Progenitor cell of endocrine pancreas (in vitro differentiated cells): ENCODE measurements at regions not wholly inside any gene's neighbourhood (a gene's known extent, or its start where the extent isn't known, plus 50 kb on each side); places are given as distances from the start of the nearest gene placed in this dataset.
A peak's percentile ranks its signal among the peaks of the same experiment; 100 is the strongest.

Experiments used
- DNase-seq: peaks from one replicate; pipeline ENCODE4 v3.0.0; 2021; ENCODE audit warnings: low spot score; ENCODE audit not compliant: unreplicated experiment
- H3K27ac Mint-ChIP-seq: 2 replicates; pipeline ENCODE4 v1.8.0; 2021; ENCODE audit warnings: mild to moderate bottlenecking, moderate library complexity, mixed read lengths
- H3K27me3 Mint-ChIP-seq: 2 replicates; pipeline ENCODE4 v1.8.0; 2021; ENCODE audit warnings: mixed read lengths
- H3K36me3 Mint-ChIP-seq: 2 replicates; pipeline ENCODE4 v1.8.0; 2022; ENCODE audit warnings: mixed read lengths; ENCODE audit not compliant: insufficient read depth
- H3K4me1 Mint-ChIP-seq: 2 replicates; pipeline ENCODE4 v1.8.0; 2021; ENCODE audit warnings: low read depth, mixed read lengths
- H3K4me3 Mint-ChIP-seq: 2 replicates; pipeline ENCODE4 v1.8.0; 2021; ENCODE audit warnings: low read depth, mild to moderate bottlenecking, moderate library complexity, mixed read lengths
- H3K9me3 Mint-ChIP-seq: 2 replicates; pipeline ENCODE4 v1.8.0; 2021; ENCODE audit warnings: low read depth, mixed read lengths
- CTCF ChIP-seq: fragments of 200-600 bp; sonication (generic); IDR thresholded peaks from one replicate; pipeline ENCODE4 v1.5.0; 2021; ENCODE audit warnings: antibody characterized with exemption, mild to moderate bottlenecking; ENCODE audit not compliant: unreplicated experiment

- peaks cover 2% of the 10 kb centered on the region for H3K27me3 Mint-ChIP-seq
- H3K36me3 Mint-ChIP-seq, result no peaks in the 10 kb centered on the region
- DNase-seq, result no peak
- H3K9me3 Mint-ChIP-seq, result no peaks in the 10 kb centered on the region
- H3K4me3 Mint-ChIP-seq, result no peak overlapping the region
- no peak for TF ChIP-seq CTCF
- no peak overlapping the region for H3K27ac Mint-ChIP-seq
- no peaks in the 10 kb centered on the region for H3K4me1 Mint-ChIP-seq
Measured at GRCh38 chr17:33667671-33668070, 374.6 kb upstream of the ASIC2 start.

- Mint-ChIP-seq H3K27me3 (peaks cover 6% of the 10 kb centered on the region), H3K9me3 (no peaks in the 10 kb centered on the region), H3K27ac (no peak overlapping the region), H3K36me3 (no peaks in the 10 kb centered on the region), H3K4me3 (no peak overlapping the region), H3K4me1 (no peaks in the 10 kb centered on the region)
- no peak for DNase-seq
- no peak for TF ChIP-seq CTCF
Measured at GRCh38 chr17:33668516-33668915, 375.4 kb upstream of the ASIC2 start.

- Mint-ChIP-seq H3K27ac (no peak overlapping the region), H3K9me3 (no peaks in the 10 kb centered on the region), H3K4me3 (no peak overlapping the region), H3K27me3 (peaks cover 6% of the 10 kb centered on the region), H3K36me3 (no peaks in the 10 kb centered on the region), H3K4me1 (no peaks in the 10 kb centered on the region)
- no peak for TF ChIP-seq CTCF
- no peak for DNase-seq
Measured at GRCh38 chr17:33671491-33671890, 378.4 kb upstream of the ASIC2 start.

- H3K27me3 Mint-ChIP-seq, result peaks cover 10% of the 10 kb centered on the region
- H3K4me1 Mint-ChIP-seq, result no peaks in the 10 kb centered on the region
- no peaks in the 10 kb centered on the region for H3K9me3 Mint-ChIP-seq
- no peak overlapping the region for H3K27ac Mint-ChIP-seq
- H3K4me3 Mint-ChIP-seq, result no peak overlapping the region
- TF ChIP-seq CTCF, result peak; percentile 70
- no peaks in the 10 kb centered on the region for H3K36me3 Mint-ChIP-seq
- DNase-seq, result peak; percentile 45
Measured at GRCh38 chr17:33674685-33675084, 381.6 kb upstream of the ASIC2 start.

GRCh38 chr17:33676444-33676843 is 383.3 kb upstream of the ASIC2 start:
- no peak for TF ChIP-seq CTCF
- H3K4me1 Mint-ChIP-seq, result no peaks in the 10 kb centered on the region
- H3K27me3 Mint-ChIP-seq, result peaks cover 10% of the 10 kb centered on the region
- DNase-seq, result no peak
- no peaks in the 10 kb centered on the region for H3K9me3 Mint-ChIP-seq
- H3K27ac Mint-ChIP-seq, result no peak overlapping the region
- H3K4me3 Mint-ChIP-seq, result no peak overlapping the region
- H3K36me3 Mint-ChIP-seq, result no peaks in the 10 kb centered on the region
